ENCODE measurements at regions not wholly inside any gene's neighbourhood (a gene's known extent, or its start where the extent isn't known, plus 50 kb on each side); places are given as distances from the start of the nearest gene placed in this dataset.

DNA sequence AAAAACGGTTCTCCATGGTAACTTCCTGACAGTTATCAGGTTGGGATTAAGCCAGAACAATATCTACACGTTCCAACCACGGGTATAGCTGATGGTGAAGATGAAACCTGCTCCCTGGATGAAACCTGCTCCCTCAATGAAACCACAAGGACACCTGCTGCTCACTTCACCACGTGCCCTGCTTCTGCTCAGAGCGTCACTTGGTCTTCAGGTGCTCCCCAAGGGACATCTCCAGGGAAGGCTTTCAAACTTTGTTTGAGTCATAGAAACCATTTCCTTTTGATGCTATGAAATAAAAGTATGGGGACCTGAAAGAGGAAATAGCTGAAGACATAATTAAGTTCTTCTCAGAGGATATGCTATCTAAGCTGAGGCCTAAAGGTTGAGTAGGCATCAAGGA lies 242.4 kb downstream of the MED10 start:
- intact Hi-C loops (cut with DNase I; ENCODE audit: low total_unique reads), result no loop called here
- no peaks in the 10 kb centered on the region for H3K27me3 ChIP-seq
- no peaks in the 10 kb centered on the region for H3K9me3 ChIP-seq
- no peak overlapping the region for H3K27ac ChIP-seq
- WGBS, 2 donors, result 61 to 66% methylated on average over 5 of the region's 5 CpGs
- DNase-seq, result no peak
- TF ChIP-seq, protein P1, sequence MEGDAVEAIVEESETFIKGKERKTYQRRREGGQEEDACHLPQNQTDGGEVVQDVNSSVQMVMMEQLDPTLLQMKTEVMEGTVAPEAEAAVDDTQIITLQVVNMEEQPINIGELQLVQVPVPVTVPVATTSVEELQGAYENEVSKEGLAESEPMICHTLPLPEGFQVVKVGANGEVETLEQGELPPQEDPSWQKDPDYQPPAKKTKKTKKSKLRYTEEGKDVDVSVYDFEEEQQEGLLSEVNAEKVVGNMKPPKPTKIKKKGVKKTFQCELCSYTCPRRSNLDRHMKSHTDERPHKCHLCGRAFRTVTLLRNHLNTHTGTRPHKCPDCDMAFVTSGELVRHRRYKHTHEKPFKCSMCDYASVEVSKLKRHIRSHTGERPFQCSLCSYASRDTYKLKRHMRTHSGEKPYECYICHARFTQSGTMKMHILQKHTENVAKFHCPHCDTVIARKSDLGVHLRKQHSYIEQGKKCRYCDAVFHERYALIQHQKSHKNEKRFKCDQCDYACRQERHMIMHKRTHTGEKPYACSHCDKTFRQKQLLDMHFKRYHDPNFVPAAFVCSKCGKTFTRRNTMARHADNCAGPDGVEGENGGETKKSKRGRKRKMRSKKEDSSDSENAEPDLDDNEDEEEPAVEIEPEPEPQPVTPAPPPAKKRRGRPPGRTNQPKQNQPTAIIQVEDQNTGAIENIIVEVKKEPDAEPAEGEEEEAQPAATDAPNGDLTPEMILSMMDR (IDR thresholded peaks at IDR 0.05), result no peak
- no peak for TF ChIP-seq POLR2A (IDR thresholded peaks at IDR 0.05)
- no peaks in the 10 kb centered on the region for H3K4me1 ChIP-seq
- H3K4me3 ChIP-seq, result no peak overlapping the region
- H3K36me3 ChIP-seq (ENCODE audit: low read depth, missing control alignments), result no peaks in the 10 kb centered on the region

- Histone ChIP-seq H3K36me3 (ENCODE audit: low read depth, missing control alignments) (no peaks in the 10 kb centered on the region), H3K4me1 (no peaks in the 10 kb centered on the region), H3K9me3 (no peaks in the 10 kb centered on the region), H3K27me3 (no peaks in the 10 kb centered on the region), H3K27ac (no peak overlapping the region), H3K4me3 (no peak overlapping the region)
- no peak for DNase-seq
- intact Hi-C loops (cut with DNase I; ENCODE audit: low total_unique reads), result no loop called here
- WGBS, 2 donors, result 43 to 57% methylated on average over 12 of the region's 12 CpGs
- no peak for TF ChIP-seq POLR2A (IDR thresholded peaks at IDR 0.05)
- TF ChIP-seq, protein P1 (IDR thresholded peaks at IDR 0.05), result no peak
Measured at GRCh38 chr5:6134281-6134680, 244.1 kb downstream of the MED10 start.

GRCh38 chr5:6125781-6126180 lies 252.6 kb downstream of the MED10 start:
- TF ChIP-seq, protein P1 (IDR thresholded peaks at IDR 0.05), result no peak
- no peak for TF ChIP-seq POLR2A (IDR thresholded peaks at IDR 0.05)
- DNase-seq, result no peak
- no peaks in the 10 kb centered on the region for H3K9me3 ChIP-seq

DNA sequence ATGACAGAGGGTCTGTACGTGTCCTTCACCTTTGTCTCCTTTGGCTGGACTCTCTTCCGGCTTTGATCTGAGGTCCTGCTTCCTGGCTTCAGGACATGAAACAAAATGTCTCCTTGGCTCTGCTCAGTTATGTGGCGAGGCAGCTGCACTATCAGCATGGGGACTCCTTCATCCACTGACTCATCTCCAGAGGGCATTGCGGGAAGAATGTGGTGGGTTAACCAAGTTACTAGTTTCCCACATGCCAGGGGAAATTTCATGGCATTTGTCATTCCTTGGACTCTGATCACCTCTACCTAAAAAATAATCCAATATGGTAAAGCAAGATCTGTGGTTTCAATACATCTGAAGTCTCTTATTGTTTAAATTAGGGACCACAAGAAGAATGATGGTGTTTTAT lies 259.7 kb downstream of the MED10 start:
- no peak for DNase-seq
- H3K9me3 ChIP-seq, result no peaks in the 10 kb centered on the region
- no peaks in the 10 kb centered on the region for H3K27me3 ChIP-seq
- no peak overlapping the region for H3K27ac ChIP-seq
- no peaks in the 10 kb centered on the region for H3K4me1 ChIP-seq
- no peak for TF ChIP-seq POLR2A (IDR thresholded peaks at IDR 0.05)
- TF ChIP-seq, protein P1 (IDR thresholded peaks at IDR 0.05), result no peak
- intact Hi-C loops (cut with DNase I; ENCODE audit: low total_unique reads), result no loop called here
- H3K36me3 ChIP-seq (ENCODE audit: low read depth, missing control alignments), result no peaks in the 10 kb centered on the region
- no peak overlapping the region for H3K4me3 ChIP-seq
- WGBS, 2 donors, result 81 to 90% methylated on average over 4 of the region's 4 CpGs

More at GRCh38 chr5:6125781-6126180, 252.6 kb downstream of the MED10 start:
- no peak overlapping the region for H3K27ac ChIP-seq
- no peaks in the 10 kb centered on the region for H3K4me1 ChIP-seq
- no peaks in the 10 kb centered on the region for H3K36me3 ChIP-seq (ENCODE audit: low read depth, missing control alignments)
- intact Hi-C loops (cut with DNase I; ENCODE audit: low total_unique reads), result no loop called here
- no peak overlapping the region for H3K4me3 ChIP-seq
- no peaks in the 10 kb centered on the region for H3K27me3 ChIP-seq
- WGBS, 2 donors, result 91 to 93% methylated on average over 2 of the region's 2 CpGs

GRCh38 chr5:6117212-6117611 lies 261.1 kb downstream of the MED10 start:
- no peaks in the 10 kb centered on the region for H3K36me3 ChIP-seq (ENCODE audit: low read depth, missing control alignments)
- intact Hi-C loops (cut with DNase I; ENCODE audit: low total_unique reads), result no loop called here
- WGBS, 2 donors, result 74 to 80% methylated on average over 1 of the region's 1 CpG

More at GRCh38 chr5:6117212-6117611, 261.1 kb downstream of the MED10 start:
- H3K9me3 ChIP-seq, result no peaks in the 10 kb centered on the region
- H3K4me3 ChIP-seq, result no peak overlapping the region
- DNase-seq, result no peak
- no peak overlapping the region for H3K27ac ChIP-seq
- no peaks in the 10 kb centered on the region for H3K27me3 ChIP-seq
- no peak for TF ChIP-seq POLR2A (IDR thresholded peaks at IDR 0.05)
- TF ChIP-seq, protein P1 (IDR thresholded peaks at IDR 0.05), result no peak
- no peaks in the 10 kb centered on the region for H3K4me1 ChIP-seq
